ENCODE measurements at regions not wholly inside any gene's neighbourhood (a gene's known extent, or its start where the extent isn't known, plus 50 kb on each side); places are given as distances from the start of the nearest gene placed in this dataset.

DNA sequence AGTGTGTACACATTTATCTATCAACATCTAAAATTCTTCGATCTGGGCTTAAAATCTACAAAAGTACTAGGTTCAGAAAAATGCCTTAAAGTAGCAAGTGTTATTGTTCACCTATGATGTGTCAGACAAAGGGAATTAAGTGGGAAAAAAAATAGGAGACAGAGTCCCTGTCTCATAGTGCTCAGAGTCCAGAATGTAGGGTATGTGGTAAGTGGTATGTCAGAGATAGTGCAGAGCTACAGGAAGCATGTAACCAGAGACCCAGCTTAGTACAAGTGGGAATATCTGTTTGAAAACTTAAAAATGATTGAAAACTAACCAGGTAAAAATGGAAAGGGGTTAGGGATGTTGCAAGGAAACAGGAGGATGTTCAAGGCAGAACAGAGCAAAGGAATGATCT is 482.8 kb downstream of the ELAVL2 start:
- in situ Hi-C loops (cut with HindIII; ENCODE audit: low sequenced_read_pairs): no loop called here
- DNase-seq (ENCODE audit: low spot score): no peak

DNA sequence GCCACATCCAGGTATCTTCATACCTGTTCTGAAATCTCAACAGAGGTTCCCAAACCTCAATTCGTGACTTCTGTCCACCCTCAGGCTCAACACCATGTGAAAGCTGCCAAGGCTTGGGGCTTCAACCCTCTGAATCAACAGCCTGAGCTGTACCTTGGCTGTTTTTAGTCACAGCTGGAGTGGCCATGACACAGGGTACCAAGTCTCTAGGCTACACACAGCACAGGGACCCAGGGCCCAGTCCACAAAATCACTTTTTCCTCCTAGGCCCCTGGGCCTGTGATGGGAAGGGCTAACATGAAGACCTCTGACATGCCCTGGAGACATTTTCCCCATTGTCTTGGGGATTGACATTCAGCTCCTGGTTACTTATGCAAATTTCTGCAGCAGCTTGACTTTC is 464.9 kb downstream of the ELAVL2 start:
- in situ Hi-C loops (cut with HindIII; ENCODE audit: low sequenced_read_pairs): no loop called here
- no peak for DNase-seq (ENCODE audit: low spot score)

DNA sequence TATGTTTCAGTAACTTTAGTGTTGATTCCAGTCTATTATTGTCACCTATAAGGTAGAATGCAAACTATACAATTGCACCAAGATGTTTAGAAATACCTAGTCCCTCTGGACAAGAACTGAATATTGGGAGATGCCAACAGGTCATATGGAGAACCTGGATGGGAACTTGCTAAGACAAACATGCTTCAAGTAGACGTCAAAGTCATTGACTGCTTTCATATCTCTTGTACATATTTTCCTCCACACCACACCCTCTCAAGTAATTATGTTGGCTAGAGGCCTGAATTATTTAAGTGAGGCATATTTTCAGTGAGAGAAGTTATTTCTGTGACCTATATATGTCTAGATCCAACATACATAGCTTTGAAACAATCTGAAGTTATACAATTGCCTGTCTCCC is 453.3 kb downstream of the ELAVL2 start:
- in situ Hi-C loops (cut with HindIII; ENCODE audit: low sequenced_read_pairs): no loop called here
- DNase-seq (ENCODE audit: low spot score): no peak

DNA sequence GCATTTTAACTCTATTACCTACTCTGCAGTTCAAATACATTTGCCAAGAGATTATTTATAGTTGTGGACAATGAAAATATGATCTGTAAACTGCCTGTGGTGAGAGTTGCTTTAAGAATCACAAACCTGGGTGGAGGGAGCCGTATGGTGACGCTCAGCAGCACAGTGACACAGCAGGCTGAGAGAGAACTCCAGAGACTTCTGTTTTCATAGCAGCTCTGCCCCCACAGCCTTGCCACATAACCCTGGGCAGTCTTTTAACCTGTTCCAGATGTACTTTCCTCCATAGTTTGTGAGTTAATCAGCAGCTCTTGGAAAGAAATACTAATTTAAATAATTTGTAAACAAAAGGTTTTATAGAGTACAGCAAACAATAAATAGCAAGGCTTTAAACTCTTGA is 450.5 kb downstream of the ELAVL2 start:
- DNase-seq (ENCODE audit: low spot score): no peak
- in situ Hi-C loops (cut with HindIII; ENCODE audit: low sequenced_read_pairs): no loop called here

DNA sequence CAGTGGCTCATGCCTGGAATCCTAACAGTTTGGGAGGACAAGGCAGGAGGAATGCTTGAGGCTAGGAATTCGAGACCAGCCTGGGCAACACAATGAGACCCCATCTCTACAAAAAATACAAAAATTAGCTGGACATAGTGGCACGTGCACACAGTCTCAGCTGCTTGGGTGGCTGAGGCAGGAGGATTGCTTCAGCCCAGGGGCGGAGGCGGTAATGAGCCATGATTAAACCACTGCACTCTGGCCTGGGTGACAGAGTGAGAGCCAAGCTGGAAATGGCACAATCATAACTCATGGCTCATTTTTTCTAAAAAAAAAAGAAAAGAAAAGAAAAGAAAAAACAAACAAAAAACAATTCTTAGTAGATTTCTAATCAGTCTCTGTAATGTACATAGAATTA is 446.2 kb downstream of the ELAVL2 start:
- DNase-seq (ENCODE audit: low spot score): no peak
- in situ Hi-C loops (cut with HindIII; ENCODE audit: low sequenced_read_pairs): no loop called here

DNA sequence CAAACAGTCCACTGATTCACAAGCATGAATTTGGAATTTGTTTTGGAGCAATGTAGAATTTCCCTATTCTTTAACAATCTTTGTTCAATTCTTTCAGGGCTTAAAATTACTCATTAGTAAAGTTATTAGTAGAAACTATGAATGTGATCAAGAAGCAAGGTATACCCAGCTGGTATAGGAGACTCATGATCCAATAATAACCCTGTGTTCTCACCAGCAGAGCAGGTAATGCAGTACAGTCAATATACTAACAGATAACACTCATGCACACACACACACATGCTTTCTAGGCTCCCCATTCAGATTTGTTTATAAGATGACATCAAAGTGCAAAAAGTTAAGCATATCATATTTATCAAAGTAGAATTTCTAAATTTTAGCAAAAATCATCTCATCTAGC is 445.2 kb downstream of the ELAVL2 start:
- in situ Hi-C loops (cut with HindIII; ENCODE audit: low sequenced_read_pairs): no loop called here
- no peak for DNase-seq (ENCODE audit: low spot score)

DNA sequence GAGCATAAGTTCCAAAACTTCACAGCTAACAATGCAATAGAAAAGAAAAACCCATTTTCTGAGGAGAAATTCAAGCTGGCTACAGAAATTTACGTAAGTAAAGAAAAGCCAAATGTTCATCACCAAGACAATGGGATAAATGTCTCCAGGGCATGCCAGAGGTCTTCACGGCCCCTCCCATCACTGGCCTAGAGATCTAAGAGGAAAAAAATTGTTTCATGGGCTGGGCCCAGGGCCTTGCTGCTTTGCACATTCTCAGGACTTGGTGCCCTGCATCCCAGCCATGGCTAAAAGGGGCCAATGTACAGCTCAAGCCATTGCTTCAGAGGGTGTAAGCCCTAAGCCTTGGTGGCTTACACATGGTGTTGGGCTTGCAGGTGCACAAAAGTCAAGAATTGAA is 443.6 kb downstream of the ELAVL2 start:
- in situ Hi-C loops (cut with HindIII; ENCODE audit: low sequenced_read_pairs): no loop called here
- no peak for DNase-seq (ENCODE audit: low spot score)

DNA sequence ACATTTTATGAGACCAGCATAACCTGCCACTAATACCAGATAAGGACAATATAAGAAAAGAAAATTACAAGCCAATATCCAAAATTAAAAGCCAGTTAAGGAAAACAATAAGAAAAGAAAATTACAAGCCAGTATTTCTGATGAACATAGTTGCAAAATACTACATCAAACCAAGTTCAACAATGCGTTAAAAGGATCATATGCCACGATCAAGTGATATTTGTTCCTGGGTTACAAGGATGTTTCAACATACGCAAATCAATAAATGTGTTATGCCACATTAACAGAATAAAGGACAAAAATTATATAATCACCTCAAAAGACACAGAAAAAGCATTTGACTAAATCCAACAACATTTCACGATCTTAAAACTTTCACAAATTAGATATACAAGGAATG is 431.9 kb downstream of the ELAVL2 start:
- no peak for DNase-seq (ENCODE audit: low spot score)
- in situ Hi-C loops (cut with HindIII; ENCODE audit: low sequenced_read_pairs): no loop called here

DNA sequence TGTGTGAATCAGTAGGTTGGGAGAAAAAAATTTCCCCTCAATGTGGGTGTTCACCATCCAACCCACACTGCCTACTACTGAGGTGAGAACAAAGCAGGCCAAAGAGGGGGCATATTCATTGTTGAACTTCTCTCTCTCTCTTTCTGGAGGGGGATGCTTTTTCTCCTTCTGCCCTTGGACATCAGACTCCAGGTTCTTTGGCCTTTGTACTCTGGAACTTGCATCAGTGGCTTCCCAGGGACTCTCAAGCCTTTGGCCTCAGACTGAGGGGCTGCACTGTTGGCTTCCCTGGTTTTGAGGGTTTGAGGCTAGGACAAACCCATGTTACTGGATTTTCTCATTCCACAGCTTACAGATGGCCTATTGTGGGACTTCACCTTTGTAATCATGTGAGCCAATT is 417.2 kb downstream of the ELAVL2 start:
- no peak for DNase-seq (ENCODE audit: low spot score)
- in situ Hi-C loops (cut with HindIII; ENCODE audit: low sequenced_read_pairs): no loop called here

DNA sequence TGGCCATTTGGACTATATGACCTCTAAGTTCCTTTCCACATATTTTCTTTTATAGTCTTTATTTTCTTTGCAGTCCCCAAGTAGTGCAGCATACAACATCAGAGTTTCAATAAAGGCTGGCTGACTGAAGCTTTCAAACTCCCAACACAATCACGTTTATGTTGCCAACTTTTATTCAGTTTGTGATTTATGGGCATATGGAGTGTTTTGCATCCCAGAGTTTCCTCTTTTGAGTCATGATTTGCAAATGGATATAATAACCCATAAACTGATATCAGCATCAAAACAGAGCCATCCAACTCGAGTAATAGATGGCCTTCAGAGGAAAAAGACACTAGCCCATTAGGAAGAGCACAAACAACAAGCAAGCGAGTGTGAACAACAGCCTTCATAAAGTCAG is 414.0 kb downstream of the ELAVL2 start:
- in situ Hi-C loops (cut with HindIII; ENCODE audit: low sequenced_read_pairs): no loop called here
- DNase-seq (ENCODE audit: low spot score): no peak

DNA sequence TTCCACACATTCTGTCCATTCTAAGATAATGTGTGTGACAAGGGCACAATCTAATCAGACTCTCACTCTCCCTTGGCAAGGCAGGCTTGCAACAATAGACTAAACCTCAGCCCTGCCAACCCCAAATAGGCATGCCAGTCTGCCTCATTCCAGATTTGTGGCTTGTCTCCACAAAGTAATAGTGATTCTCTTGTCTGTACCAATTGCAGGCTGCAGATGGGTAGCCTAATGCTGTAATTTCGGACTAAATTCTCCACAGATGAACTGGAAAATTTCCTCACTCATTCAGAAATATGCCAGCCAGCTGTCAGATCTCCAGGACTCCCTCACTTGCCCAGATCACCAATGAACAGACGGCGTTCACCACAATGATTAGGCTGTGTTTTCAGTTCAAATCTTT is 413.6 kb downstream of the ELAVL2 start:
- in situ Hi-C loops (cut with HindIII; ENCODE audit: low sequenced_read_pairs): no loop called here
- peak; percentile 83 for DNase-seq (ENCODE audit: low spot score)

DNA sequence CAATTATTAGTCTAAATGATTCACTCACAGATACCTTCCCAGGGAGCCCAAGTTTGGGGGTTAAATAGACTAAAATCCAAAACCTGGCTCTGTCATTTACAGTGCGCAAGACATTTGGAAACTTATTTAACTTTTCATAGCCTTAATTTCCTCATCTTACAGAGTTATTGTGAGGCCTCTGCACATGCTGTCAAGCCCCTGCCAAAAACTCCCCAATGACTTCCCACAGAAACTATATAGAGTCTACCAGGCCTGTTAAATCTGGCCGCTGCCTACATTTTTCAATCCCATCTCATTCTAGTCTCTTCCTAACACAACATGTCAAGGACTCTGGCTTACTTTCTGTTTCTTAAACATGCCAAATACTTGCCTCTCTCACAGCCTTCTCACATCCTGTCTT is 412.5 kb downstream of the ELAVL2 start:
- in situ Hi-C loops (cut with HindIII; ENCODE audit: low sequenced_read_pairs): no loop called here
- no peak for DNase-seq (ENCODE audit: low spot score)

DNA sequence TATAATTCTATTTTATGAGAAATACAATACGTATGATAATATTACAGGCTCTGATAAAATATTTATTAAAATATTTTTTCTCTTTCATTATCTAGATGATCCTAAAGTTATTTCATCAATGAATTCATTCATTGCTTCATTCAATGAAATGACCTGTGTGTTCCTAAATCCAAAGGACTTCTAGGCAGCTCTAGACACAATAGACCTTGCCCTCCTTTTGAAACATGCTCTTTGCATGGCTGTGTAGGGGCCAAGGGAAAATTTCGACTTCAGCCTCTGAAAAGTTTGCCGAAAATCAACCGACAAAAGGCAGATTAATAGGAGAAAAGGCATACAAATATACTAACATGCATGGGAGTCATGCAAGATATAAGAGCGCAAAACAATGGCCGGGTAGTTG is 402.0 kb downstream of the ELAVL2 start:
- in situ Hi-C loops (cut with HindIII; ENCODE audit: low sequenced_read_pairs): no loop called here
- no peak for DNase-seq (ENCODE audit: low spot score)

DNA sequence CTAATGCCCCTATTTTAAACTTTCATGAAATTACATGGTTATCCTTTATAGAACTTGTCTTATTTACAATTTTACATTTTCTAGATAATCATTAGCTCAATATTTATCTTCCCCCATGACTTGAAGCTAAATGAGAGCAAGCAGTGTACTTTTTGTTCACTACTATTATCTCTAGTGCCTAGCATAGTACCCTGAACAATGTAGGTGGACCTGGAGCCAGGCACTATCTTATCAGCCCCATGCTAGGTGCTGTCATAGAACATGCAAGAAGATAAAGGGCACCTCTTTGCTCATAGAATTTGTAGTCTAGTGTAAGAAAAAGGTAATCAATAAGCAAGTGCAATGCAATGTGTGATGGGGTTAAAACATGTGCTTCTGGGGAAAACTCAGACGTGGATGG is 399.9 kb downstream of the ELAVL2 start:
- in situ Hi-C loops (cut with HindIII; ENCODE audit: low sequenced_read_pairs): no loop called here
- DNase-seq (ENCODE audit: low spot score): no peak

DNA sequence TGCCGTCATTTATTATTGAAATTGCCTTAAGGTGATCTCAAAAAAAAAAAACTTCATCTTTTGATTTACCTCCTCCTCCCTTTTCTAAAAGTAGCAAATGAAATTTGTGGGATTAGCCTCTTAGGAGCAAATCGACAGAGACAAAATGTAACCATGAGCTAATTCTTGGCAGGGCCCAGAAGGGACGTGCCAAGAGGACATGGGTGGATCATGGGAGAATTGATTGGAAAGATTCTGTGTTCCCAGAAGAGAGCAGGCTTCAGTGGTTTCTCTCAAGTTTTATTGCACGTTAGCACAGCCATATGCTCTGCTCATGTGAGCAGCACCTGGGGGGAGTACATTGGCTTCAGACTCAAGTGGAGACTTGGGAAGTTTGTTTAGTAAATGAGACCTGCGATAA is 394.6 kb downstream of the ELAVL2 start:
- in situ Hi-C loops (cut with HindIII; ENCODE audit: low sequenced_read_pairs): no loop called here

DNA sequence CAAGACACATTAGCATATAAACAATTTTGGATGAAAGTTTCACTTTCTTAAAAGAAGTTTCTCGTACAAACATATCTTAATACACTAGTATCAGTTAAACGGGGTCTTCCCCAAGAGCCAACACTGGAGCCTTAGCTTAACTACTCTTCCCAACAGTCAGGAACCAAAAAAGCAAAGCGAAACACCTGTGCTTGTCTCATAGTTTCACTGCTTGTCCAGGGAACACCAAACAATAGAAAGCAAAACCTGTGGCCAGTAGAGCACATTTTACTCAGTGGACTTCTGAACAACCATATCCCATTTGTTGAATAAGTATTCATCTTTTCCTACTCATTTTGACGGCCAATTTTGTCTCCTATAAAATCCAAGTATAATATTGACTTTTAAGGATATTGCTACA is 391.4 kb downstream of the ELAVL2 start:
- in situ Hi-C loops (cut with HindIII; ENCODE audit: low sequenced_read_pairs): no loop called here
- no peak for DNase-seq (ENCODE audit: low spot score)

More for the DNA sequence above, 394.6 kb downstream of the ELAVL2 start:
- DNase-seq (ENCODE audit: low spot score): no peak

DNA sequence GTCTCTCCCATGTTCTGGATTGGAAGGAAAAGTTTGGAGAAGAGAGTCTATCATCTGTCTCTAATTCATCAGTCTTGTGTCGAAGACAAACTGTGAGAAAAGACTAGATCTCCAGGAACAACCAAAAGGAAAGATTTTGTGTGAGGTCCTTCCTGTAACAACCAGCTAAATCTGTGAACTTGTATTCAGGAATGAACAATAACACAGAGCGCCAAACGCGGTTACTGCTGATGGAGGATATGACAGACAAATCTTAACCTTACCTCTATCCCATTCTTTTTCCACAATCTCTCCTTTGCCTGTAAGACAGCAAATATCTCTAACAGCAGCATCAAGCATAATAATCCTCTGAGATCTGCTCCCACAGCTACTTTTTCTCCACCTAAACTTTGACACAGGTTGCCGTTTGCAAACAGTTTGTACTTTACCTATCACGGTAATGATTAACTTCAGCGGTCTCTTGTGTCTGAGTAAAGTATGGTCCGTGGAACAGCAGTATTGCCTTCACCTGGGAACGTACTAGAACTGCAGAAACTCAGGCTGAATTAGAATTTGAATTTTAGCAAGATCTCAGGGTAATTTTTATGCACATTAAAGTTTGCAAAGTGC is 387.6 kb downstream of the ELAVL2 start:
- no peak for DNase-seq (ENCODE audit: low spot score)
- in situ Hi-C loops (cut with HindIII; ENCODE audit: low sequenced_read_pairs): no loop called here

DNA sequence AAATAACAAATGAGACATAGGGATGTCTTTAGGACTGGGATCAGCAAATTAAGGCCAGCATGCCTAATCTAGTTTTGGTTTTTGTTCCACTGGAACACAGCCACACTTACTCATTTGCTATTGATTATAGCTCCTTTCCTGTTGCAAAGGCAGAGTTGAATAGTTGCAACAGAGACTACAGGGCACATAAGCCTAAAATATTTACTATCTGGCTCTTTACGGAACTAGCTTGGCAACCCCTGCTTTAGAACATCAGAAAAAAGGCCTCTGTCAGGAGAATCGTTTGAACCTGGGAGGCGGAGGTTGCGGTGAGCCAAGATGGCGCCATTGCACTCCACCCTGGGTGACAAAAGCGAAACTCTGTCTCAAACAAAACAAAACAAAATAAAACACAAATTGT is 384.8 kb downstream of the ELAVL2 start:
- in situ Hi-C loops (cut with HindIII; ENCODE audit: low sequenced_read_pairs): no loop called here
- no peak for DNase-seq (ENCODE audit: low spot score)

DNA sequence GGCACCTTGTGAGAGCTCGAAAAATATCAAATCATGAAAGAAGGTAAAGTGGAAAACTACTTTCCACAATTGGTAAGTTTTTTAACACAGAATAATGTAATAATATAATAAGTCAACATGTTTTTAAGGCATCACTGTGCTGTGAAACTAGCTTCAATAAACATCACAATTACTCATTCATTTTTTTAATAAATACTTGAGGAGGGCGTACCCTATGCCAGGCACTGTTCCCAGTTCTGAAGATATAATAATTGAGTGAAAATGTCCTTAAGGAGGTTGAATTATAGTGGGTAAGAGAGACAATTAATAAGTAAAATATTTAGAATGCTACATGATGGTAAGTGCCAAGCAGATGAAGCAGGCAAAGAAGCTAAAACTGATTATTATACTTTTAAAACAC is 381.4 kb downstream of the ELAVL2 start:
- DNase-seq (ENCODE audit: low spot score): no peak
- in situ Hi-C loops (cut with HindIII; ENCODE audit: low sequenced_read_pairs): no loop called here

DNA sequence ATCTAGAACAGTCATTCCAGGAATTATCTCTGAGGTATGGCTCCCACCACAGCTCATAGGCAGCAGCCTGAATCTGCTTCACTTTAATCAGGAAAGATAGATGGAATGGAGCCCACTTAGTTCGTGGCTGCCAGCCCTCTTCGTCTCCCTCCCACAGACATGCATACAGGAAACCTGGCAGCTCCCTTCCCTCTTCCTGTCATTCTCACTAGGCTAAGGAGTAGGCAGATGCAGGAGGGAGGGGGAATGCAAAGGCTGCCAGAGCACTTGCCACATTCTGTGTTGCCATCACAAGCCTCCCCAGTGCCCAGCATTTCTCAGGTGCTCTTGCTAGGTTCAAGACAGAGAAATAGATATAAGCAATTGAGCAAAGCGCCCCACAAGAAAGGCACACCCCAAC is 378.9 kb downstream of the ELAVL2 start:
- DNase-seq (ENCODE audit: low spot score): peak; percentile 87
- in situ Hi-C loops (cut with HindIII; ENCODE audit: low sequenced_read_pairs): no loop called here

DNA sequence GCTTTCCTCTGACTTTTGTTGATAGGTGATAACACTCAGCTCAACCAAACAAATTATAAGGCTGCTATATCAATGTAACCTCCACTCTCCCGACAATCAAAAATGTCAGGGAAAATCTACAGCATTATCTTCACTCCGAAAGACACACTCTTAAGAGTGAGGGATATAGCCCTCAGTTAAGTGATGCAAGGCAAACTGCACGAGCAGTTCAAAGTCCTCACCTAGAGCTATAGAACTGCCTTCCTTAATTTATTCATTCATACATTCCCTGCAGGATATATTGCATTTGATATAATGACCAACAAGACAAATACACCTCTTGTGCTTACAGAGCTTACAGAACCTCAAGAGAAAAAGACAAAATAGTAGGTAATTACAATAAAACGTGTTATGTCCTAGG is 378.1 kb downstream of the ELAVL2 start:
- no peak for DNase-seq (ENCODE audit: low spot score)
- in situ Hi-C loops (cut with HindIII; ENCODE audit: low sequenced_read_pairs): no loop called here

DNA sequence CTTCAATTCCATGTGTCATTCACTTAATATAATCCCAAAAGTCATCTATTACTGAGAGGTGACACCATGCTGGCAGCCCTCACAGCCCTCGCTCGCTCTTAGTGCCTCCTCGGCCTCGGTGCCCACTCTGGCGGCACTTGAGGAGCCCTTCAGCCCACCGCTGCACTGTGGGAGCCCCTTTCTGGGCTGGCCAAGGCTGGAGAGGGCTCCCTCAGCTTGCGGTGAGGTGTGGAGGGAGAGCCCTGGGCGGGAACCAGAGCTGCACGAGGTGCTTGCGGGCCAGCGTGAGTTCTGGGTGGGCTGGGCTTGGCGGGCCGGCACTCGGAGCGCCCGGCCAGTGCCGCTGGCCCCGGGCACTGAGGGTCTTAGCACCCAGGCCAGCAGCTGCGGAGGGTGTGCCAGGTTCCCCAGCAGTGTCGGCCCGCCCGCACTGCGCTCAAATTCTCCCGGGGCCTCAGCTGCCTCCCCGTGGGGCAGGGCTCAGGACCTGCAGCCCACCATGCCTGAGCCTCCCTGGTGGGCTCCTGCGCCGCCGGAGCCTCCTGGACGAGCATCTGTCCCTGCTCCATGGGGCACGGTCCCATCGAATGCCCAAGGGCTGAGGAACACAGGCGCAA is 374.1 kb downstream of the ELAVL2 start:
- in situ Hi-C loops (cut with HindIII; ENCODE audit: low sequenced_read_pairs): no loop called here

More for the DNA sequence above, 374.1 kb downstream of the ELAVL2 start:
- no peak for DNase-seq (ENCODE audit: low spot score)

Measured in G401 (cell line).